BLaER1 (cell line): ENCODE measurements at regions not wholly inside any gene's neighbourhood (a gene's known extent, or its start where the extent isn't known, plus 50 kb on each side); places are given as distances from the start of the nearest gene placed in this dataset.
"Not testable (repeated sequence)": the region's sequence is repeated elsewhere in the genome, so short reads cannot be mapped to it uniquely, and the experiment has no call there.

Experiments
- H3K27ac ChIP-seq: shearing (Covaris generic); formaldehyde crosslinking; 2 replicates; pipeline ENCODE4 v1.8.1; 2022
- H3K27me3 ChIP-seq: shearing (Covaris generic); formaldehyde crosslinking; 2 replicates; pipeline ENCODE4 v1.8.1; 2022
- H3K36me3 ChIP-seq: shearing (Covaris generic); formaldehyde crosslinking; 2 replicates; pipeline ENCODE4 v1.8.1; 2022
- H3K4me1 ChIP-seq: shearing (Covaris generic); formaldehyde crosslinking; 2 replicates; pipeline ENCODE4 v1.8.1; 2022
- H3K4me2 ChIP-seq: shearing (Covaris generic); formaldehyde crosslinking; 2 replicates; pipeline ENCODE4 v1.8.1; 2022
- H3K4me3 ChIP-seq: shearing (Covaris generic); formaldehyde crosslinking; 2 replicates; pipeline ENCODE4 v1.8.1; 2022
- H3K9ac ChIP-seq: shearing (Covaris generic); formaldehyde crosslinking; 2 replicates; pipeline ENCODE4 v1.8.1; 2022
- H3K9me3 ChIP-seq: shearing (Covaris generic); formaldehyde crosslinking; 2 replicates; pipeline ENCODE4 v1.8.1; 2022
- H4K20me1 ChIP-seq: shearing (Covaris generic); formaldehyde crosslinking; 2 replicates; pipeline ENCODE4 v1.8.1; 2022
- Cebpa-rat ChIP-seq: shearing (Covaris generic); IDR thresholded peaks from 2 replicates; pipeline ENCODE4 v1.8.1; 2022

DNA sequence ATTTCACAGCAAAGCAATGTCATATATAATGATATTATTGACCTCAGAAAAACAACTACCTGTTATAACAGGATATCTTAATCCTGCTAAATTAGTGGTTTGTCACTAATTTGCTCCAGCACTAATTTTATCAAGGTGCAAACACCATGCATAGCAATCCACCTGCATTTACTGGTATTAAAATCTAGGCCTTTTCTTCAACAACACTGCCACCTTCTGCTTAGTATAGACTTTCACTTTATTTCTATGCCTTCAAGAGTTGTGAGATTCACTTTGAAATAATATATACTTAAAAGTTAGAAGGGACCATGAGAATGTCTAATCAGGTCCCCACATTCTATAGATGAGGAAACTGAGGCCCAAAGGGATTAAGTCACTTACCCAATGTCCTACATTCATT, 82.1 kb upstream of the IQCM start:
- no peak overlapping the region for H3K9ac ChIP-seq
- no peaks in the 10 kb centered on the region for H4K20me1 ChIP-seq
- H3K27ac ChIP-seq, result no peak overlapping the region
- no peak overlapping the region for H3K4me2 ChIP-seq
- no peak for TF ChIP-seq Cebpa-rat
- no peak overlapping the region for H3K4me3 ChIP-seq
- no peaks in the 10 kb centered on the region for H3K27me3 ChIP-seq
- no peaks in the 10 kb centered on the region for H3K4me1 ChIP-seq
- no peaks in the 10 kb centered on the region for H3K36me3 ChIP-seq
- no peaks in the 10 kb centered on the region for H3K9me3 ChIP-seq

DNA sequence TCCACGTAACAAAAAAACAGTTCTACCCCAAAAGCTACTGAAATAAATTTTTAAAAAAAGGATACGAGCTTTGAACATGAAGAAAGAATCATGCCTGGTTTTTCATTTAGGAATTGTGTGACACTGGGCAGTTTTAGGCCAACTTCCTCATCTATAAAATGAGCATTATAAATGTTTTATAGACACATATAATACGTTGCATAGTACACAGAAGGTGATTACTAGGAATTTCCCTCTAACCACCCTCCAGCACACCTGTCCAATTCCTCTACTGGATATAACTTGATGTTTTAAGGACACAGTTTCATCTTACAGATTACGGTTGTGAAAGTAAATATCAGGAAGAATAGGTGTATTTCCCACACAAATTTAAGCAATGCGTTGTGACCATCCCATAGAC, 85.5 kb upstream of the IQCM start:
- H4K20me1 ChIP-seq, result no peaks in the 10 kb centered on the region
- no peaks in the 10 kb centered on the region for H3K9me3 ChIP-seq
- H3K4me3 ChIP-seq, result no peak overlapping the region
- no peak overlapping the region for H3K27ac ChIP-seq
- TF ChIP-seq Cebpa-rat, result no peak
- no peaks in the 10 kb centered on the region for H3K27me3 ChIP-seq
- no peak overlapping the region for H3K4me2 ChIP-seq
- H3K4me1 ChIP-seq, result no peaks in the 10 kb centered on the region
- H3K36me3 ChIP-seq, result no peaks in the 10 kb centered on the region
- no peak overlapping the region for H3K9ac ChIP-seq

GRCh38 chr4:149902242-149902641, 86.6 kb upstream of the IQCM start:
- TF ChIP-seq Cebpa-rat, result no peak
- H3K4me1 ChIP-seq, result no peaks in the 10 kb centered on the region
- H4K20me1 ChIP-seq, result no peaks in the 10 kb centered on the region
- no peak overlapping the region for H3K4me3 ChIP-seq
- no peak overlapping the region for H3K27ac ChIP-seq
- H3K36me3 ChIP-seq, result no peaks in the 10 kb centered on the region
- no peak overlapping the region for H3K4me2 ChIP-seq
- H3K9ac ChIP-seq, result no peak overlapping the region
- no peaks in the 10 kb centered on the region for H3K9me3 ChIP-seq
- no peaks in the 10 kb centered on the region for H3K27me3 ChIP-seq

DNA sequence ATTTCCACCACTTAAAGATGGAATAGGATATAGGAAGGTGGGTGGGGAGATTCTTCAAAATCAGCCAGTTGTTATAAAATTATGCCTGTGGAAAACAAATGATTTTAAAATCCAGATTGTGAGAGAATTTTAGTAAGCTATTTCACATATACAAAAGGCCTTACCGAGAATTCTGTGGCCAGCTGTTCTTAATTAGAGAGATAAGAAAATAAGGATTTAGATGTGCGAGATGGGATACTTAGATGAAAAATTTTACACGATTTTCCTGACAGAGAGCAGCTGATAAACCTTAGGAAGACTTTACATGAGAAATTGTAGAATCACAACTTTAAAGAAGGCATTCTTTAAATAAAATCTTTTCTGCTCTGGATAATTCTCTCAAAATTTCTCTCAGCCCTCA, 94.5 kb upstream of the IQCM start:
- no peaks in the 10 kb centered on the region for H3K9me3 ChIP-seq
- no peak overlapping the region for H3K4me2 ChIP-seq
- no peak overlapping the region for H3K4me3 ChIP-seq
- H3K36me3 ChIP-seq, result no peaks in the 10 kb centered on the region
- TF ChIP-seq Cebpa-rat, result no peak
- H3K9ac ChIP-seq, result no peak overlapping the region
- H4K20me1 ChIP-seq, result no peaks in the 10 kb centered on the region
- H3K4me1 ChIP-seq, result no peaks in the 10 kb centered on the region
- H3K27ac ChIP-seq, result no peak overlapping the region
- H3K27me3 ChIP-seq, result no peaks in the 10 kb centered on the region

- Histone ChIP-seq H3K4me3 (no peak overlapping the region), H3K9ac (no peak overlapping the region), H3K27me3 (no peaks in the 10 kb centered on the region), H4K20me1 (no peaks in the 10 kb centered on the region), H3K4me1 (no peaks in the 10 kb centered on the region), H3K27ac (no peak overlapping the region), H3K9me3 (no peaks in the 10 kb centered on the region), H3K4me2 (no peak overlapping the region), H3K36me3 (no peaks in the 10 kb centered on the region)
- TF ChIP-seq Cebpa-rat, result no peak
Measured at GRCh38 chr4:149910604-149911350, 95.1 kb upstream of the IQCM start.

DNA sequence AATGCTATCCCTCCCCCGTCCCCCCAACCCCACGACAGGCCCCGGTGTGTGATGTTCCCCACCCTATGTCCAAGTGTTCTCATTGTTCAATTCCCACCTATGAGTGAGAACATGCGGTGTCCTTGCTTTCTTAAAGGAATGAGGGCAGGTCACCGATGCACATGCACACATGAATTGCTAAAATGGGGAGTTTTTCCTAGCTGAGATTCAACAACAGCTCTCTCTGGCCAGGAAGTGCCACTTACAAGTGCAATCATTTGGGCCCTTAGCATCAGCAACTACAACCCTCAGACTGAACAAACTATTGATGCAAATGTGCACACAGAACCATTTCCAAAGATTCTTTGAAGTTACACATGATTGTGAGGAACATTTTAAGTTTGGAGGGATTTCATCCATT, 95.7 kb upstream of the IQCM start:
- H3K9me3 ChIP-seq, result no peaks in the 10 kb centered on the region
- no peak overlapping the region for H3K9ac ChIP-seq
- H3K4me3 ChIP-seq, result no peak overlapping the region
- no peak overlapping the region for H3K4me2 ChIP-seq
- TF ChIP-seq Cebpa-rat, result no peak
- no peaks in the 10 kb centered on the region for H3K36me3 ChIP-seq
- no peaks in the 10 kb centered on the region for H3K4me1 ChIP-seq
- H3K27ac ChIP-seq, result no peak overlapping the region
- no peaks in the 10 kb centered on the region for H3K27me3 ChIP-seq
- H4K20me1 ChIP-seq, result no peaks in the 10 kb centered on the region

- TF ChIP-seq Cebpa-rat, result no peak
- Histone ChIP-seq H3K4me3 (no peak overlapping the region), H3K27me3 (no peaks in the 10 kb centered on the region), H3K9ac (no peak overlapping the region), H3K4me1 (no peaks in the 10 kb centered on the region), H3K36me3 (no peaks in the 10 kb centered on the region), H3K27ac (no peak overlapping the region), H3K4me2 (no peak overlapping the region), H4K20me1 (no peaks in the 10 kb centered on the region), H3K9me3 (no peaks in the 10 kb centered on the region)
Measured at GRCh38 chr4:149912000-149912399, 96.4 kb upstream of the IQCM start.

DNA sequence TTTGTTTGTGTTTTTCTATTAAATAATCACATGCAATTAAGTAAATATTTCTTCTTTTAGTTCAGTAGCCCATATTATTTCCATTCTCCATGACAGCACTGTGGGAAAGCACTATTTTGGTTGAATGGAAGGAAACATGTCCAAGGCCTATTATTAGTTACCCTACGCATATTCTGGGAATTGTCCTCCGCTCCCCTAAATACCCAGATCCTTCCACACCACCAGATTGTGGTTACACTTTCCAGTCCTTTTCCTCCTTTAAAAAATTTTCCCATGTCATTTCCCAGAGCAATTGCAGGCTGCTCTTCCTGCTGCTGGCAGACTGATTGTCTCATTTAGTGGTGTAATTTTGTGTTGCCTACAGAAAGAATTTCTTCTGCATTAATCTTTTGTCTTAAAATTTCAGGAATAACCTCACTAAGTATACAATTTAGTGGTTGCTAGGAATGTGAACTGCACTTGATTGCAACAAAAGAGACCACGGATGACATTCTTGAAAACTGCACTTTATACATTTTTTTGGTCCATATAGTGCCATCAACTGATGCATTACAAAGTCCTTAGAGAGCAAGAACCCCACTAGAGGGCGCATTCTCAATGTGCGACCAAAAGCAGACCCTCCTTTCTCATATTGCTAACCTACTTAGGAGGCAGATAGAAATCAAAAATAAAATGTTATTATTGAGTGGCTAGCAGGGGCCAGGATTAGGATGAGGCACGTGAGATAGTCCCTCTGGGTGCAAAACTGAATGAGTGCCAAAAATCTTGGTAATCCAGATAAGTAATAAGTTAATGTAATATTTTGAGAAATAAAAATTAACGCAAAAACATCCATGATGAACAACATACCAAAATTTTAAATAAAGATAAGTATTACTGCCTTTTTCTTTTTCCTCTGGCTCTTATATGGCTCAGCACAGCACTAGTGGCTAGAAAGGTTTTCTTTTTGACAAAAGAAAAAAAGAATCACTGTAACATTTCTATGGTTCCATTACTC, 98.8 kb upstream of the IQCM start:
- Histone ChIP-seq H3K27me3 (no peaks in the 10 kb centered on the region), H4K20me1 (no peaks in the 10 kb centered on the region), H3K4me2 (no peak overlapping the region), H3K4me3 (no peak overlapping the region), H3K9ac (no peak overlapping the region), H3K4me1 (no peaks in the 10 kb centered on the region), H3K36me3 (no peaks in the 10 kb centered on the region), H3K27ac (no peak overlapping the region), H3K9me3 (no peaks in the 10 kb centered on the region)
- TF ChIP-seq Cebpa-rat, result no peak

- not testable (repeated sequence) for H4K20me1 ChIP-seq, H3K9me3 ChIP-seq, H3K27me3 ChIP-seq, H3K27ac ChIP-seq, H3K4me3 ChIP-seq, H3K9ac ChIP-seq, H3K4me1 ChIP-seq, H3K4me2 ChIP-seq, H3K36me3 ChIP-seq
Measured at GRCh38 chr4:149915735-149916134, 100.1 kb upstream of the IQCM start.

DNA sequence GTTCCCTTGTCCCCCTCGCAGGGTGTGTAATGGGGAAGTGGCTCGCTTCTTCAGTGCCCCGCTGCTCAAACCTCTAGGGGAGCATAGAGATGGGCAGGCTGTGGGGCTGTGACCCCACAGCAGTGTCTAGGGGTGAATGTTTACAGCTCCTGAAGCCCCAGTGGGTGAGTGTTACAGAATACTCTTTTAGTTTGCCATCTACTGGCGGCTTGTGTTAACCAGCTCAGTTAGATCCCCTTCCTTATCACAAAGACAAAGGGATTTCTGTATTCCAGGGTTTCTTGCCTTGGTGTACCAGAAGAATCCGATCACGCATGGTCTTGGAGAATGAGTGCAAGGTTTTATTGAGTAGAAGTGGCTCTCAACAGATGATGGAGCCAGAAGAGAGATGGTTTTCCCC, 108.1 kb upstream of the IQCM start:
- H3K27me3 ChIP-seq, result no peaks in the 10 kb centered on the region
- TF ChIP-seq Cebpa-rat, result no peak
- no peak overlapping the region for H3K27ac ChIP-seq
- no peaks in the 10 kb centered on the region for H3K36me3 ChIP-seq
- no peak overlapping the region for H3K4me2 ChIP-seq
- no peaks in the 10 kb centered on the region for H3K4me1 ChIP-seq
- H3K9me3 ChIP-seq, result no peaks in the 10 kb centered on the region
- no peak overlapping the region for H3K4me3 ChIP-seq
- H3K9ac ChIP-seq, result no peak overlapping the region
- no peaks in the 10 kb centered on the region for H4K20me1 ChIP-seq
